MM.1S (cell line): ENCODE measurements at regions not wholly inside any gene's neighbourhood (a gene's known extent, or its start where the extent isn't known, plus 50 kb on each side); places are given as distances from the start of the nearest gene placed in this dataset.

Experiments
- DNase-seq: peaks from one replicate; pipeline ENCODE4 v3.0.0-alpha.2; 2015
- H2AFZ ChIP-seq: fragments of 300-600 bp; sonication (generic); 2 replicates; pipeline ENCODE4 v1.6.0; 2016; ENCODE audit warnings: antibody characterized with exemption, low read length
- H3F3A ChIP-seq: fragments of 300-600 bp; sonication (generic); 2 replicates; pipeline ENCODE4 v1.6.1; 2016; ENCODE audit warnings: mild to moderate bottlenecking, antibody characterized with exemption, low read length, moderate library complexity, mixed read lengths; ENCODE audit not compliant: insufficient read depth
- H3K27ac ChIP-seq: fragments of 300-600 bp; sonication (generic); 2 replicates; pipeline ENCODE4 v1.5.1; 2016; ENCODE audit warnings: mild to moderate bottlenecking, low read length
- H3K27me3 ChIP-seq: fragments of 300-600 bp; sonication (generic); replicated peaks from 2 replicates; pipeline ENCODE4 v1.6.0; 2016; ENCODE audit warnings: low read length; ENCODE audit not compliant: insufficient read depth
- H3K36me3 ChIP-seq: fragments of 300-600 bp; sonication (generic); replicated peaks from 2 replicates; pipeline ENCODE4 v1.6.1; 2016; ENCODE audit warnings: mild to moderate bottlenecking, low read length, mixed read lengths; ENCODE audit not compliant: insufficient read depth
- H3K4me1 ChIP-seq: fragments of 300-600 bp; sonication (generic); 2 replicates; pipeline ENCODE4 v1.6.1; 2016; ENCODE audit warnings: low read length, mixed read lengths
- H3K4me2 ChIP-seq: fragments of 300-600 bp; sonication (generic); 2 replicates; pipeline ENCODE4 v1.6.0; 2016; ENCODE audit warnings: low read depth, low read length
- H3K4me3 ChIP-seq: fragments of 300-600 bp; sonication (generic); 2 replicates; pipeline ENCODE4 v1.5.1; 2016; ENCODE audit warnings: low read length, mixed read lengths
- H3K79me2 ChIP-seq: fragments of 300-600 bp; sonication (generic); 2 replicates; pipeline ENCODE4 v1.6.1; 2016; ENCODE audit warnings: mixed run types, low read length, mixed read lengths
- H3K9ac ChIP-seq: fragments of 300-600 bp; sonication (generic); 2 replicates; pipeline ENCODE4 v1.6.1; 2016; ENCODE audit warnings: low read length, mixed read lengths
- H3K9me2 ChIP-seq: fragments of 300-600 bp; sonication (generic); replicated peaks from 2 replicates; pipeline ENCODE4 v1.6.1; 2016; ENCODE audit warnings: mild to moderate bottlenecking, low read length, mixed read lengths; ENCODE audit not compliant: insufficient read depth
- H3K9me3 ChIP-seq: fragments of 300-600 bp; sonication (generic); replicated peaks from 2 replicates; pipeline ENCODE4 v1.6.1; 2016; ENCODE audit warnings: mild to moderate bottlenecking, low read length, mixed read lengths; ENCODE audit not compliant: insufficient read depth
- H4K20me1 ChIP-seq: fragments of 300-600 bp; sonication (generic); 2 replicates; pipeline ENCODE4 v1.6.1; 2016; ENCODE audit warnings: mild to moderate bottlenecking, low read length, moderate library complexity, mixed read lengths; ENCODE audit not compliant: insufficient read depth
- EZH2 ChIP-seq: fragments of 300-600 bp; sonication (generic); optimal IDR thresholded peaks from 2 replicates; pipeline ENCODE3; 2017; ENCODE audit warnings: low read depth, mild to moderate bottlenecking, antibody characterized with exemption, low read length, mixed read lengths
- EZH2phosphoT487 ChIP-seq: fragments of 300-600 bp; sonication (generic); IDR thresholded peaks from 2 replicates; pipeline ENCODE4 v1.6.1; 2018; ENCODE audit warnings: antibody characterized with exemption, low read length
- TF ChIP-seq, protein P1 (sequence below): fragments of 300-600 bp; sonication (generic); IDR thresholded peaks from 2 replicates; pipeline ENCODE4 v1.5.1; 2016; ENCODE audit warnings: antibody characterized with exemption, low read length, mixed read lengths

DNA sequence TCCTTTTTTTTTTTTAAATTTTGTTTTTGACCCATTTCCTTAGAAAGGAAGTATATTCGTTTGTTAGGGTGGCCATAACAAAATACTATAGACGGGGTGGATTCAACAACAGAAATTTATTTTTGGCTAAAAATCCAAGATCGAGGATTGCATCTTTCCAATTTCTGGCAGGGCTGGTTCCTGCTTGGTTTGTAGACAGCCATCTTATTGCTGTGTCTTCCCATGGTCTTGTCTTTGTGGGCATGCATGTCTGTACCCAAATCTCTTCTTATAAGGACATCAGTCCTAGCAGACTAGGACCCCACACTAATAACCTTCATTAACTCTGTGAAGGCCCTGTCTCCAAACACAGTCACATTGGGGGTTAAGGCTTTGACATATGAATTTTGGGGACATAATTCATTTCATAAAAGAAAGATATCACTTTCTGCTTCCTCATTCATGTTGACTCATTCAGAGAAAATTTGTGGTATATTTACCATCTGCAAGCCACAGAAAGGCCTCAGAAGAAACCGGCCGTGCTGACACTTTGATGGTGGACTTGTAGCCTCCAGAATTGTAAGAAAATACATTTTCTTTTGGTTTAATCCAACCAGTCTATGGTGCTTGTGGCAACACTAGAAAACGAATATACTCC, 262.1 kb downstream of the LPIN1 start:
- Histone ChIP-seq H3K27ac (no peak overlapping the region), H4K20me1 (no peaks in the 10 kb centered on the region), H3K9me3 (no peaks in the 10 kb centered on the region), H2AFZ (no peak overlapping the region), H3K9ac (no peak overlapping the region), H3K4me2 (no peak overlapping the region), H3K27me3 (no peaks in the 10 kb centered on the region), H3K36me3 (no peaks in the 10 kb centered on the region), H3K9me2 (no peaks in the 10 kb centered on the region), H3K79me2 (no peaks in the 10 kb centered on the region), H3F3A (no peaks in the 10 kb centered on the region), H3K4me3 (no peak overlapping the region), H3K4me1 (peaks cover 9% of the 10 kb centered on the region)
- TF ChIP-seq EZH2 (no peak), EZH2phosphoT487 (no peak)
- TF ChIP-seq, protein P1, sequence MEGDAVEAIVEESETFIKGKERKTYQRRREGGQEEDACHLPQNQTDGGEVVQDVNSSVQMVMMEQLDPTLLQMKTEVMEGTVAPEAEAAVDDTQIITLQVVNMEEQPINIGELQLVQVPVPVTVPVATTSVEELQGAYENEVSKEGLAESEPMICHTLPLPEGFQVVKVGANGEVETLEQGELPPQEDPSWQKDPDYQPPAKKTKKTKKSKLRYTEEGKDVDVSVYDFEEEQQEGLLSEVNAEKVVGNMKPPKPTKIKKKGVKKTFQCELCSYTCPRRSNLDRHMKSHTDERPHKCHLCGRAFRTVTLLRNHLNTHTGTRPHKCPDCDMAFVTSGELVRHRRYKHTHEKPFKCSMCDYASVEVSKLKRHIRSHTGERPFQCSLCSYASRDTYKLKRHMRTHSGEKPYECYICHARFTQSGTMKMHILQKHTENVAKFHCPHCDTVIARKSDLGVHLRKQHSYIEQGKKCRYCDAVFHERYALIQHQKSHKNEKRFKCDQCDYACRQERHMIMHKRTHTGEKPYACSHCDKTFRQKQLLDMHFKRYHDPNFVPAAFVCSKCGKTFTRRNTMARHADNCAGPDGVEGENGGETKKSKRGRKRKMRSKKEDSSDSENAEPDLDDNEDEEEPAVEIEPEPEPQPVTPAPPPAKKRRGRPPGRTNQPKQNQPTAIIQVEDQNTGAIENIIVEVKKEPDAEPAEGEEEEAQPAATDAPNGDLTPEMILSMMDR = no peak
- DNase-seq = no peak

DNA sequence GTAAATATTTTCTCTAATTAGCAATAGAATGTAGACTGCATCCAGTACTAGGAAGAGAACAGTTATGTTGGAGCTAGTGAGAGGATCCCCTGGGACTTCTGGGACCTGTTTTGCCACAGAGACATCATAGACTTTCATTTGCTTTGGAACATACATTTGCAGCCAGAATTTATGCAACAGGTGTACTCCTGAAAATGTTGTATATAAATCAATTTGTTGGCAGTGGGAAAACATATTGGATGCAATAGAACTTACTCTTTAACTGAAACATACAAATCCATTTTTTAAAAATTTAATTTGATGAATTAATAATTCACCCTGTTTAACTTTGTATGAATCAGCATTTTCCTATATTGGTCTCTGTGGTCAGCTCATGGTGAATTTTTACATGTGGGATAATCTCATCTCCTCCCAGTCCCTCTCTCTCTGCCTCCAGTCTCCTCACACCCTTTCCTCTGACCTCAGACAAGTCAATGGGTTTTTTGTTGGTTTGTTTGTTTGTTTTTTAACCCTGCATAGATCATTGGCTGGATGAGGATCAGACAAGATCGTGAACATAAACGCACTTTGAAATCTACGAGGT, 263.0 kb downstream of the LPIN1 start:
- Histone ChIP-seq H3K4me3 (no peak overlapping the region), H4K20me1 (no peaks in the 10 kb centered on the region), H3K27ac (no peak overlapping the region), H3K79me2 (no peaks in the 10 kb centered on the region), H3F3A (no peaks in the 10 kb centered on the region), H3K4me1 (peaks cover 9% of the 10 kb centered on the region), H3K27me3 (no peaks in the 10 kb centered on the region), H3K36me3 (no peaks in the 10 kb centered on the region), H3K9me2 (no peaks in the 10 kb centered on the region), H3K4me2 (no peak overlapping the region), H3K9me3 (no peaks in the 10 kb centered on the region), H3K9ac (no peak overlapping the region), H2AFZ (no peak overlapping the region)
- TF ChIP-seq, protein P1 = no peak
- TF ChIP-seq EZH2 (no peak), EZH2phosphoT487 (no peak)
- no peak for DNase-seq

- Histone ChIP-seq H3K4me3 (no peak overlapping the region), H2AFZ (no peak overlapping the region), H3F3A (no peaks in the 10 kb centered on the region), H3K27ac (no peak overlapping the region), H3K4me2 (no peak overlapping the region), H3K36me3 (no peaks in the 10 kb centered on the region), H3K9me3 (no peaks in the 10 kb centered on the region), H3K27me3 (no peaks in the 10 kb centered on the region), H4K20me1 (no peaks in the 10 kb centered on the region), H3K4me1 (peaks cover 9% of the 10 kb centered on the region), H3K9ac (no peak overlapping the region), H3K79me2 (no peaks in the 10 kb centered on the region), H3K9me2 (no peaks in the 10 kb centered on the region)
- no peak for TF ChIP-seq EZH2phosphoT487
- TF ChIP-seq, protein P1 = no peak
- no peak for TF ChIP-seq EZH2
- DNase-seq = no peak
Observed at GRCh38 chr2:12010059-12010458, 263.6 kb downstream of the LPIN1 start.
